Adipocyte (in vitro differentiated cells): ENCODE measurements at regions not wholly inside any gene's neighbourhood (a gene's known extent, or its start where the extent isn't known, plus 50 kb on each side); places are given as distances from the start of the nearest gene placed in this dataset.

ENCODE experiments used
- DNase-seq: peaks from one replicate; pipeline ENCODE4 v3.0.0-alpha.2; 2015; ENCODE audit warnings: low read depth
- H3K27me3 ChIP-seq: replicated peaks from 2 replicates; pipeline ENCODE4 v1.7.0; 2013; ENCODE audit warnings: mild to moderate bottlenecking, low read length, moderate library complexity; ENCODE audit not compliant: control insufficient read depth, insufficient read depth
- H3K36me3 ChIP-seq: 2 replicates; pipeline ENCODE4 v1.7.0; 2013; ENCODE audit warnings: low read length, mild to moderate bottlenecking, moderate library complexity; ENCODE audit not compliant: control insufficient read depth, insufficient read depth, severe bottlenecking
- H3K4me1 ChIP-seq: 2 replicates; pipeline ENCODE4 v1.7.0; 2013; ENCODE audit warnings: mild to moderate bottlenecking, low read length, moderate library complexity; ENCODE audit not compliant: control insufficient read depth, insufficient read depth
- H3K4me3 ChIP-seq: 2 replicates; pipeline ENCODE4 v1.7.0; 2013; ENCODE audit warnings: mild to moderate bottlenecking, low read length, moderate library complexity
- H3K9ac ChIP-seq: 2 replicates; pipeline ENCODE4 v1.7.0; 2013; ENCODE audit warnings: mild to moderate bottlenecking, low read length, moderate library complexity
- H3K9me3 ChIP-seq: 2 replicates; pipeline ENCODE4 v1.7.0; 2013; ENCODE audit warnings: mild to moderate bottlenecking, low read length, moderate library complexity; ENCODE audit not compliant: control insufficient read depth

DNA sequence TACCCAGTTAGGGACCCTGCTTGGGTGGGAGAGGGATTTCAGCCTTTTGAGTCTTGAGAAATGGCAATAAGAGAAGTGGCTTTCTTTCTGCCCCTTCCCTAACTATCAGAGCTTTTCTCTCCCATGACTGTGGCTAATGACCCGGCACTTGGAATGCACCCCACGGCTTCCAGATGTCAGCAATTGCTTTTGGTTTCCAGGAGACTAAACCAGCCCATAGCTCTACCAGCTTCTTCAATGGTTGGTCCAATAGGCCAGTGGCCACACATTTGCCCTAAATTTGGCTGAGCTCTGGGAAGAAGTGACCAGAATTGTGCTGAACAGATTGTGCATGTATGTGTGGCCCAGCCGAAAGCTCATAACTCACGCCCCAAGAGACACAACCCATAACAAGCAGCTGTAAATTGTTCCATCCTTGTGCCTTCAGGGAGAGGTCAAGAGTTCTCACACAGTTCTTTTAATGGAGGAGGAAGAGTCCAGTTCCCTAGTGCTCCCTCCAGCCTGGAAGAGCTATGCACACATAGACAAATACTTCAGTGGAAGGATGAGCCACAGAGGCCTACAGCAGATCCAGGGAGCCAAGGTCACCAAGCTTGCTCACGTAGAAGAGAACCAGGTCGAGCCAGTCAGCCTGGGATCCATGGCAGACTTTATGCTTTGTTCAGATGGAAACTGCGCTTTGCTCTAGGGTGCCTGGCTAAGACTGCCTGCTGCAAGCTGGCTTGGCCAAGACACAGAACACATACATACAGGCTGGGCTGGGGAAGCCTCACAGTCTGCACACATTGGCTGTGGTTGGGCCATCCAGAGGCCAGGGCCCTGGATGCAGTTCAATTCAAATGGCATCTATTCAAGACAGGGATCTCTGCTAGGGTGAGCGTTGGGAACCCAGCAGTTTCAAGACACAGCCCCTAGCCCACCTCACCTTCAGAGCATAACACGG, 131.8 kb upstream of the HABP2 start:
- Histone ChIP-seq H3K4me3 (no peak overlapping the region), H3K36me3 (no peaks in the 10 kb centered on the region), H3K9me3 (peaks cover 19% of the 10 kb centered on the region), H3K27me3 (no peaks in the 10 kb centered on the region), H3K9ac (no peak overlapping the region), H3K4me1 (peaks cover 29% of the 10 kb centered on the region)
- no peak for DNase-seq

DNA sequence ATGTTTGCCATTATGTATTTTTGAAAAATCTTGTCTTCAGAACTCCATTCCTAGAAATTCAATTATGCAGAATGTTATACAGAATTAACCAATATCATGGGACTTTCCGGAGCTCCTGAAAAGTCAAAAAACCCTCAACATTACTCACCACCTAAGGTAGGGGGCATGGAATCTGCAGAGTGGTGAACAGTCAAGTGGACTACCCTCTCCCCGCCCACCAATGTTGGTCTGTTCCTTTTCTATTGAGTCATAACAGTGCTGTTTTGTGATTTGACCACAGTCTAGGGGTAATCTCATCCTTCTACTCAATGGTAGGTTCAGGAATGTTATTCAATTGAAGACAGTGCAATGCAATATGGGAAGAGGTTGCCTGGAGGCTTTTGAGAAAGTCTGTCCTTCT, 130.5 kb upstream of the HABP2 start:
- H3K4me1 ChIP-seq = peaks cover 28% of the 10 kb centered on the region
- peaks cover 19% of the 10 kb centered on the region for H3K9me3 ChIP-seq
- DNase-seq = no peak
- H3K36me3 ChIP-seq = no peaks in the 10 kb centered on the region
- no peak overlapping the region for H3K4me3 ChIP-seq
- H3K27me3 ChIP-seq = no peaks in the 10 kb centered on the region
- H3K9ac ChIP-seq = no peak overlapping the region

DNA sequence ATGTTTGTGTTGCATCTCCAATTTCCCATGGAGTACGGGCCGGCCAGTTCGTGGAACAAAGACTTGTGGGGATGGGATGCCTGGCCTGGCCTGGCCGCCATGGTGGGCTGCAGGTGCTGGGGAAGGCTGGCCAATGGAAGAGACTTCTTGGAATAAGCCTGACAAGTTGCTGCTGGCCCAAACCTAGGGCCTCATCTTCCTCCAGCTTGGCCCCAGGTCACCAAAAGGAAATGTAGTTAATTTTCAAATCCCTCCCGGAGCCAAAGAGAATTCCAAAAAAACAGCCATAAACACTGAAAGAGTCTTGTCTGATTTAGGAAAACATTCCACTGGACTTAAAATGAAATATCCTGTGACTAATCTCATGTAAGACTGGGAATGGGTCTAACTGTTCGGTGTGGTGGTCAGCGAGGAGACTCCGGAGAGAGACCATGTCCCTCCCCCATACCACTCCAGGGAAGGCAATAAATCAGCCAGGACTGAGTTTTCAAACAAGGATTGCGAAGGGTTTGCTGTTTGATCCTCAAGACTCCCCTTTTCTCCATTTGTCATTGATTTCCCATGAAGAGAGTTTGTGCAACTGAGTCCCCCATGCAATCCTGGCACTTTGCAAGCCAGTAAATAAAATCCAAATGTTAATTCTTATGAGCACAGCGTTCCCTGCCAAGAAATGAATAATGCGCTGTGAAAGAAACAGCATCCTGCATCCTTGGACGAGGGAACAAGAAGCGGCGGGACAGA, 128.7 kb upstream of the HABP2 start:
- peak overlapping the region; percentile 18 for H3K4me3 ChIP-seq
- H3K36me3 ChIP-seq = no peaks in the 10 kb centered on the region
- peak; percentile 14 for DNase-seq
- H3K9ac ChIP-seq = peak overlapping the region; percentile 44
- peaks cover 17% of the 10 kb centered on the region for H3K9me3 ChIP-seq
- peaks cover 28% of the 10 kb centered on the region for H3K4me1 ChIP-seq
- H3K27me3 ChIP-seq = peaks cover 5% of the 10 kb centered on the region

DNA sequence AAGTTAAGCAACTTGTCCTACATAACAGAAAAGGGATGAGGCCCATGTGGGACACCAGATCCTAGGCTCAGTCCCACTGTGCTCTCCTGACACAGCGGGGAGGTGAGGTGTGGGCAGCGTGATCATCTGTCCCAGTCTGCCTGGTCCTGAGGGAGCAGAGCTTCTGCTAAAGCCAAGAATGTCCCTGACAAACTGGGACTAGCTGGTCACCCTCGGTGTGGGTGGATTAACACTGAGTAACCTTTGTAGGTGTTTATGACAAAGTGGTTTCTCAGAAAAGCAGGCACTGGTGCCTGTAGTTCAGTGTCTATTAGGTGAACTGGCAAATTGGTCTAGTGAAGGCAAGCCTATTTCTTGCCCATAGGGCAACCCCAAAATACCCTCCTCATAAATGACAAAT, 127.8 kb upstream of the HABP2 start:
- peak overlapping the region; percentile 44 for H3K9ac ChIP-seq
- no peak for DNase-seq
- no peaks in the 10 kb centered on the region for H3K36me3 ChIP-seq
- peaks cover 9% of the 10 kb centered on the region for H3K9me3 ChIP-seq
- peaks cover 28% of the 10 kb centered on the region for H3K4me1 ChIP-seq
- no peak overlapping the region for H3K4me3 ChIP-seq
- H3K27me3 ChIP-seq = peaks cover 5% of the 10 kb centered on the region

DNA sequence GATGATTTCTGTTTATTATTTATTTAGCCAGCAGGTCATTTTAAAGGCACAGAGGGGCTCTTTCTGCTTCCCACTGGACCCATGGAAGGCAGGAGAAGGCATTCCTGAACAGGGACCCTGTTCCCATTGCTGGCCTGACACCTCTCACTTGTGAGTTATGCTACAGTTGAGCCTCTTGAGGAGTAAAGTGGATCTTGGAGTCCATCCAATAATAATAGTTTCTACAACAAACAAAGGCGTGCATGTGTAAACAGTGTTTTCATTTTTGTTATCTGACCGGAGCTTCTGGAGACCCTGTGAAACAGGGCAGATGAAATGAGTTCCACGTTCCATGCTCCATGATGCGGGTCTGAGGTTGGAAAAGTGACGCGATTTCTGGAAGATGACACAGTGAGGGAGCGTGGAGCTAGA, 127.3 kb upstream of the HABP2 start:
- Histone ChIP-seq H3K9ac (no peak overlapping the region), H3K27me3 (peaks cover 5% of the 10 kb centered on the region), H3K36me3 (no peaks in the 10 kb centered on the region), H3K4me1 (peaks cover 28% of the 10 kb centered on the region), H3K9me3 (peaks cover 6% of the 10 kb centered on the region), H3K4me3 (no peak overlapping the region)
- DNase-seq = no peak

DNA sequence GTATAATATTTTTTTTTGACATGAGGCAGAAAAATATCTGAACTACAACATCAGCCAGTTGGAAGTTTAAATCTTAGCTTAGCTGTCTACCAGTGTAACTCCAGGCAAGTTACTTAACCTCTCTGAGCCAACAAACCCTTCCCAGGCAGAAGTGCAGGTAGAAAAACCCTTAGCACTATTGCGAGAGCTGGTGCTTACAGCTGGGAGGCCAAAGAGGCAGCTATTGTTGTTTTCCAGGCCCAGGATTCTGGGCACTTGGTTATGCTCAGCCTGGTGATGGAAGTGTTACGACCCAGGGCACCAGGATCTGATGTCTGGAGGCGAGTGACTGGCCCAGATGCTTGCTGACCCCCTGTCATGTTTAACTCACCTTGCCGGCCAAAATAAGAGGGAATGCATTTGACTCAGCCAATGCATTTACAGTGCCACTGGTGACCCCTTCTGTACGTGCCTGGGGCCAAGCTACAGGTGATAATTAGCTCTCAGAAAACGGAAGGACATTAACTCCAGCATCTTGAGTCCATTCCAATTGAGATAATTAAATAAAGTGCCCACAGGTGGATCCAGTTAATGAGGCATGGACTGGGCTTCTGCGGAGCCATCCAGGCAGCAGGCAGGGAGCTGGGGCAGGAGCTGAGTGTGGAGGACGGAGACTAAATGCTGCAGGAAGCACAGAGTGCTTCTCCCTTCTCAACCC, 126.5 kb upstream of the HABP2 start:
- Histone ChIP-seq H3K4me3 (no peak overlapping the region), H3K9me3 (peaks cover 6% of the 10 kb centered on the region), H3K9ac (no peak overlapping the region), H3K4me1 (peaks cover 28% of the 10 kb centered on the region), H3K27me3 (peaks cover 5% of the 10 kb centered on the region), H3K36me3 (no peaks in the 10 kb centered on the region)
- DNase-seq = no peak

DNA sequence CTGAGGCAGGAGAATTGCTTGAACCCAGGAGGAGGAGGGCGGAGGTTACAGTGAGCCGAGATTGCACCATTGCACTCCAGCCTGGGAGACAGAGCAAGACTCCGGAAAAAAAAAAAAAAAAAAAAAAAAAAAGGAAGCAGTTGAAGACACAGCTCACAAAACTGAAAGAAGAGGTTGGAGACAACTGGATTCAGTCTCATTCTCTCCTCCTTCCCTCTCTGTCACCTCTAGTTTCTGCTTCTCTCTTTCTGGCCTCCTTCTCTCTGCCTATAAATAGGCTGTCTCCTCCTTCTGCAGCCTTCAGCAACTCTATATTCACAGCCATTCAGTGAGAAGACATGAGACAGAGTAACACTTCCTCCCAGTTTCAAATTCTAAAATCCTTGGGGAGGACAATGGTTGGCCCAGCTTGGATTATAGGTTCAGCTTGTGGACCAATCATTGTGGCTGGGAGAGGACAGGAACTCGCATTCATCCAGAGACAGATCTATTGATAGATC, 125.6 kb upstream of the HABP2 start:
- Histone ChIP-seq H3K4me1 (peaks cover 28% of the 10 kb centered on the region), H3K9ac (no peak overlapping the region), H3K36me3 (no peaks in the 10 kb centered on the region), H3K27me3 (peaks cover 5% of the 10 kb centered on the region), H3K9me3 (peaks cover 6% of the 10 kb centered on the region), H3K4me3 (no peak overlapping the region)
- no peak for DNase-seq

DNA sequence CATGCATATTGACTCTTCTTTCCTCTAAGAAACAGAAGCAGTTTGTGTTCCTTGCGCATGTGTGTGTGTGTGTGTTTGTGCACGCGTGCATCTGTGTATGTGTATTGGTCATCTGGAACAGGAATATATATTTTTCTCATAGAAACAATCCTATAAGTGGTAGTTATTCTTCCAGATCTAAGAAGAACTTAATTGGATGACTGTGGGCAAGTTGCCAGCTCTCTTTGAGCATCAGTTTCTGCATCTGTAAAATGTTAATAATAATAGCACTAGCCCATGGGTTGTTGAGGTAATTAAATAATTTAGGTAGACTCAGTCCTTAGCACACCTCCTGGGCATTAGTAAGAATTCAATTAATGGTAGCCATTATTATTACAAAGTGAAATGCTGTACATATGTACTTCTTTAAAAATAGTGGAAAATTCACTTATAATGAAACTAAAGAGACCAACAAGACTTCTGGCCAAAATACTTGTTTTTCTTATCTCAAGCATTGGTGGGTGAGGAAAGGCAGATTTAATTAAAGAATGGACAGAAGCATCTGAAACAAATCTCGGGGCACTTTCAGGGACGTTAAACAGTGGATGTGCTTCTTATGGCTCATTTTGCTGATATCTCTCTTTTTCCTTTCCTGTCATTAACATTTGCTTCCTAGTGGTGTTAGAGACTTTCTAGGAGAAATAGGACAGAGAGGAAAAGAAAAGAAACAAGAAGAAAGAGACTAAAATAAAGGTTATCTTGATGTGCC, 124.9 kb upstream of the HABP2 start:
- Histone ChIP-seq H3K36me3 (no peaks in the 10 kb centered on the region), H3K9ac (no peak overlapping the region), H3K4me1 (peaks cover 28% of the 10 kb centered on the region), H3K4me3 (no peak overlapping the region), H3K27me3 (peaks cover 5% of the 10 kb centered on the region), H3K9me3 (peaks cover 6% of the 10 kb centered on the region)
- DNase-seq = no peak

DNA sequence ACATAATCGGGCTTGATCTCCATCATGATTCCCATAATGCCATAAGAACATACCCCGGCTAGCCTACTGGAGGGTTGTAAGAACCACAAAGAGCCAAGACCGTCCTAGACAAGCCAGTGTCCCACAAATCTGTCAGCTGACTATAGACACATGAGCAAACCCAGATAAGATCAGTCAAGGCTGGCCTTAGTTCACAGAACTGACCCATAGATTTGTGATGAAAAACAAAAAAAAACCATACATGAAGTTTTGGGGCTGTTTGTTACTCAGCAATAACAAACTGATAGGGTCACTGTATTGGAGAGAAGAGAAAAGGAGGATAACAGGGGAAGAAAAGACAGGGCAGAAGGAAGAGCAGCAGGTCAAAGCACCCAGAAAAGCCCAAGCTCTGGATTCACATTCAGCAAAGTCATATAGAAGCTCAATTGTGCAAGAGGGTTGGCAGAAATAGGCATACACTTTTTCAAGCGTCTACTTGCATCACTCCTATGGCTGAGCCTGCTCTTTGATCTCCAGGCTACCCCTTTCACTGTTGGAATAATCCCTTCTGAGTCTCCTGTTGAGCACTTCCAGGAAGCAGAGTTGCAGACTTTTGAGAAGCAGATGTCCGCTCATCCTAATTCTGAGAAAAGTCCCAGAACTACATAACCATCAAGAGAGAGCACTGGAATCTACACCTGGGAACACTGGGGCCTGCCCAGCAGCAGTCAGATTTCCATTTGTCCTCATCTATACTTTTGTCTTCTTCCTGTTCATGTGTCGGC, 122.0 kb upstream of the HABP2 start:
- H3K9me3 ChIP-seq = peaks cover 6% of the 10 kb centered on the region
- H3K27me3 ChIP-seq = peaks cover 5% of the 10 kb centered on the region
- DNase-seq = no peak
- peaks cover 2% of the 10 kb centered on the region for H3K4me1 ChIP-seq
- H3K36me3 ChIP-seq = no peaks in the 10 kb centered on the region
- H3K9ac ChIP-seq = no peak overlapping the region
- H3K4me3 ChIP-seq = no peak overlapping the region
